GM12878 (cell line): ENCODE measurements at regions not wholly inside any gene's neighbourhood (a gene's known extent, or its start where the extent isn't known, plus 50 kb on each side); places are given as distances from the start of the nearest gene placed in this dataset.

ENCODE experiments used
- BHLHE40 ChIP-seq, 2 experiments: fragments of 450-650 bp in 1 of 2; IDR thresholded peaks; 2 replicates each; pipeline ENCODE4 v1.6.1; 2011 to 2017; ENCODE audit warnings: low read depth in 2 of 2, borderline replicate concordance in 1 of 2, improper control_type of control experiment in 1 of 2, low read length in 1 of 2, mild to moderate bottlenecking in 1 of 2
- CHD2 ChIP-seq: IDR thresholded peaks from 2 replicates; pipeline ENCODE4 v1.6.1; 2011; ENCODE audit warnings: low read depth, low read length, improper control_type of control experiment, borderline replicate concordance
- DPF2 ChIP-seq: fragments of 450-650 bp; IDR thresholded peaks from 2 replicates; pipeline ENCODE4 v1.6.1; 2017; ENCODE audit warnings: mild to moderate bottlenecking
- MYB ChIP-seq: fragments of 150-350 bp; IDR thresholded peaks from 2 replicates; pipeline ENCODE4 v1.6.1; 2014; ENCODE audit warnings: mild to moderate bottlenecking, low read depth, low read length, borderline replicate concordance
- NRF1 ChIP-seq: conservative IDR thresholded peaks from 2 replicates; pipeline ENCODE4 v1.6.1; 2011; ENCODE audit warnings: mild to moderate bottlenecking, low read depth, low read length, improper control_type of control experiment
- POLR2AphosphoS2 ChIP-seq: IDR thresholded peaks from 2 replicates; pipeline ENCODE4 v1.6.1; 2011; ENCODE audit warnings: low read depth, mild to moderate bottlenecking, low read length, improper control_type of control experiment, moderate library complexity
- RFX5 ChIP-seq: IDR thresholded peaks from 2 replicates; pipeline ENCODE4 v1.6.1; 2011; ENCODE audit warnings: low read depth, low read length, improper control_type of control experiment
- ZNF207 ChIP-seq: fragments of 450-650 bp; IDR thresholded peaks from 2 replicates; pipeline ENCODE4 v1.6.1; 2014; ENCODE audit warnings: antibody characterized with exemption, mild to moderate bottlenecking, borderline replicate concordance
- ZSCAN29 ChIP-seq: fragments of 450-650 bp; IDR thresholded peaks from 2 replicates; pipeline ENCODE4 v1.6.1; 2017; ENCODE audit warnings: mild to moderate bottlenecking, moderate library complexity
- TF ChIP-seq, protein P1 (sequence below): IDR thresholded peaks from 2 replicates; pipeline ENCODE4 v1.6.1; 2012; ENCODE audit warnings: mild to moderate bottlenecking, low read depth, low read length
- TF ChIP-seq, protein P2 (sequence below): fragments of 450-650 bp; conservative IDR thresholded peaks from 2 replicates; pipeline ENCODE4 v1.6.1; 2017; ENCODE audit warnings: mild to moderate bottlenecking, moderate library complexity
- TF ChIP-seq, protein P3 (sequence below): fragments of 450-650 bp; IDR thresholded peaks from 2 replicates; pipeline ENCODE4 v1.6.1; 2017; ENCODE audit warnings: mild to moderate bottlenecking, low read depth, inconsistent platforms; ENCODE audit not compliant: poor library complexity, severe bottlenecking
- TF ChIP-seq, protein P4 (sequence below): fragments of 450-650 bp; formaldehyde crosslinking; IDR thresholded peaks from 2 replicates; pipeline ENCODE4 v1.4.0; 2022; ENCODE audit warnings: mild to moderate bottlenecking, moderate library complexity

DNA sequence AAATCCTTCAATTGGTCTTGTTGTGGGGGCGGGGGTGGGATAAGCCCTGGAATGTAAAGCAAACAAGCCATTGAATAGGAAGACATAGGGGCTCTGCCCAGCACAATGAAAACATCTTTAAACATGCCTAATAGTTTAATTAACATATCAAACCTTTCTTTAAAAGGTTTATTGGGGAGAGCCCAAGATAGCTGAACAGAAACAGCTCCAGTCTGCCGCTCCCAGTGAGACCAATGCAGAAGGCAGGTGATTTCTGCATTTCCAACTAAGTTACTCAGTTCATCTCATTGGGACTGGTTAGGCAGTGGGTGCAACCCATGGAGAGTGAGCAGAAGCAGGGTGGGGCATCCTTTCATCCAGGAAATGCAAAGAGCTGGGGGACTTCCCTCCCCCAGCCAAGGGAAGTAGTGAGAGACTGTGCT is 327.2 kb upstream of the CNKSR2 start (continued):
- TF ChIP-seq, protein P1, sequence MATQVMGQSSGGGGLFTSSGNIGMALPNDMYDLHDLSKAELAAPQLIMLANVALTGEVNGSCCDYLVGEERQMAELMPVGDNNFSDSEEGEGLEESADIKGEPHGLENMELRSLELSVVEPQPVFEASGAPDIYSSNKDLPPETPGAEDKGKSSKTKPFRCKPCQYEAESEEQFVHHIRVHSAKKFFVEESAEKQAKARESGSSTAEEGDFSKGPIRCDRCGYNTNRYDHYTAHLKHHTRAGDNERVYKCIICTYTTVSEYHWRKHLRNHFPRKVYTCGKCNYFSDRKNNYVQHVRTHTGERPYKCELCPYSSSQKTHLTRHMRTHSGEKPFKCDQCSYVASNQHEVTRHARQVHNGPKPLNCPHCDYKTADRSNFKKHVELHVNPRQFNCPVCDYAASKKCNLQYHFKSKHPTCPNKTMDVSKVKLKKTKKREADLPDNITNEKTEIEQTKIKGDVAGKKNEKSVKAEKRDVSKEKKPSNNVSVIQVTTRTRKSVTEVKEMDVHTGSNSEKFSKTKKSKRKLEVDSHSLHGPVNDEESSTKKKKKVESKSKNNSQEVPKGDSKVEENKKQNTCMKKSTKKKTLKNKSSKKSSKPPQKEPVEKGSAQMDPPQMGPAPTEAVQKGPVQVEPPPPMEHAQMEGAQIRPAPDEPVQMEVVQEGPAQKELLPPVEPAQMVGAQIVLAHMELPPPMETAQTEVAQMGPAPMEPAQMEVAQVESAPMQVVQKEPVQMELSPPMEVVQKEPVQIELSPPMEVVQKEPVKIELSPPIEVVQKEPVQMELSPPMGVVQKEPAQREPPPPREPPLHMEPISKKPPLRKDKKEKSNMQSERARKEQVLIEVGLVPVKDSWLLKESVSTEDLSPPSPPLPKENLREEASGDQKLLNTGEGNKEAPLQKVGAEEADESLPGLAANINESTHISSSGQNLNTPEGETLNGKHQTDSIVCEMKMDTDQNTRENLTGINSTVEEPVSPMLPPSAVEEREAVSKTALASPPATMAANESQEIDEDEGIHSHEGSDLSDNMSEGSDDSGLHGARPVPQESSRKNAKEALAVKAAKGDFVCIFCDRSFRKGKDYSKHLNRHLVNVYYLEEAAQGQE, result no peak
- TF ChIP-seq RFX5, result no peak
- TF ChIP-seq ZNF207, result no peak
- TF ChIP-seq, protein P2, sequence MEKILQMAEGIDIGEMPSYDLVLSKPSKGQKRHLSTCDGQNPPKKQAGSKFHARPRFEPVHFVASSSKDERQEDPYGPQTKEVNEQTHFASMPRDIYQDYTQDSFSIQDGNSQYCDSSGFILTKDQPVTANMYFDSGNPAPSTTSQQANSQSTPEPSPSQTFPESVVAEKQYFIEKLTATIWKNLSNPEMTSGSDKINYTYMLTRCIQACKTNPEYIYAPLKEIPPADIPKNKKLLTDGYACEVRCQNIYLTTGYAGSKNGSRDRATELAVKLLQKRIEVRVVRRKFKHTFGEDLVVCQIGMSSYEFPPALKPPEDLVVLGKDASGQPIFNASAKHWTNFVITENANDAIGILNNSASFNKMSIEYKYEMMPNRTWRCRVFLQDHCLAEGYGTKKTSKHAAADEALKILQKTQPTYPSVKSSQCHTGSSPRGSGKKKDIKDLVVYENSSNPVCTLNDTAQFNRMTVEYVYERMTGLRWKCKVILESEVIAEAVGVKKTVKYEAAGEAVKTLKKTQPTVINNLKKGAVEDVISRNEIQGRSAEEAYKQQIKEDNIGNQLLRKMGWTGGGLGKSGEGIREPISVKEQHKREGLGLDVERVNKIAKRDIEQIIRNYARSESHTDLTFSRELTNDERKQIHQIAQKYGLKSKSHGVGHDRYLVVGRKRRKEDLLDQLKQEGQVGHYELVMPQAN, result no peak
- TF ChIP-seq DPF2, result no peak
- TF ChIP-seq POLR2AphosphoS2, result no peak
- TF ChIP-seq, protein P3, sequence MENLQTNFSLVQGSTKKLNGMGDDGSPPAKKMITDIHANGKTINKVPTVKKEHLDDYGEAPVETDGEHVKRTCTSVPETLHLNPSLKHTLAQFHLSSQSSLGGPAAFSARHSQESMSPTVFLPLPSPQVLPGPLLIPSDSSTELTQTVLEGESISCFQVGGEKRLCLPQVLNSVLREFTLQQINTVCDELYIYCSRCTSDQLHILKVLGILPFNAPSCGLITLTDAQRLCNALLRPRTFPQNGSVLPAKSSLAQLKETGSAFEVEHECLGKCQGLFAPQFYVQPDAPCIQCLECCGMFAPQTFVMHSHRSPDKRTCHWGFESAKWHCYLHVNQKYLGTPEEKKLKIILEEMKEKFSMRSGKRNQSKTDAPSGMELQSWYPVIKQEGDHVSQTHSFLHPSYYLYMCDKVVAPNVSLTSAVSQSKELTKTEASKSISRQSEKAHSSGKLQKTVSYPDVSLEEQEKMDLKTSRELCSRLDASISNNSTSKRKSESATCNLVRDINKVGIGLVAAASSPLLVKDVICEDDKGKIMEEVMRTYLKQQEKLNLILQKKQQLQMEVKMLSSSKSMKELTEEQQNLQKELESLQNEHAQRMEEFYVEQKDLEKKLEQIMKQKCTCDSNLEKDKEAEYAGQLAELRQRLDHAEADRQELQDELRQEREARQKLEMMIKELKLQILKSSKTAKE, result no peak
- no peak for TF ChIP-seq CHD2
- TF ChIP-seq, protein P4, sequence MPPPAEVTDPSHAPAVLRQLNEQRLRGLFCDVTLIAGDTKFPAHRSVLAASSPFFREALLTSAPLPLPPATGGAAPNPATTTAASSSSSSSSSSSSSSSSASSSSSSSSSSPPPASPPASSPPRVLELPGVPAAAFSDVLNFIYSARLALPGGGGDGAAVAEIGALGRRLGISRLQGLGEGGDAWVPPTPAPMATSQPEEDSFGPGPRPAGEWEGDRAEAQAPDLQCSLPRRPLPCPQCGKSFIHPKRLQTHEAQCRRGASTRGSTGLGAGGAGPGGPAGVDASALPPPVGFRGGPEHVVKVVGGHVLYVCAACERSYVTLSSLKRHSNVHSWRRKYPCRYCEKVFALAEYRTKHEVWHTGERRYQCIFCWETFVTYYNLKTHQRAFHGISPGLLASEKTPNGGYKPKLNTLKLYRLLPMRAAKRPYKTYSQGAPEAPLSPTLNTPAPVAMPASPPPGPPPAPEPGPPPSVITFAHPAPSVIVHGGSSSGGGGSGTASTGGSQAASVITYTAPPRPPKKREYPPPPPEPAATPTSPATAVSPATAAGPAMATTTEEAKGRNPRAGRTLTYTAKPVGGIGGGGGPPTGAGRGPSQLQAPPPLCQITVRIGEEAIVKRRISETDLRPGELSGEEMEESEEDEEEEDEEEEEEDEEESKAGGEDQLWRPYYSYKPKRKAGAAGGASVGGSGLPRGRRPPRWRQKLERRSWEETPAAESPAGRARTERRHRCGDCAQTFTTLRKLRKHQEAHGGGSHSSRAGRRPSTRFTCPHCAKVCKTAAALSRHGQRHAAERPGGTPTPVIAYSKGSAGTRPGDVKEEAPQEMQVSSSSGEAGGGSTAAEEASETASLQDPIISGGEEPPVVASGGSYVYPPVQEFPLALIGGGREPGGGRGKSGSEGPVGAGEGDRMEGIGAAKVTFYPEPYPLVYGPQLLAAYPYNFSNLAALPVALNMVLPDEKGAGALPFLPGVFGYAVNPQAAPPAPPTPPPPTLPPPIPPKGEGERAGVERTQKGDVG (CRISPR knock-in tag), result no peak
- no peak for TF ChIP-seq ZSCAN29
- TF ChIP-seq NRF1, result no peak
- TF ChIP-seq MYB, result no peak
- no peak for TF ChIP-seq BHLHE40 (IDR thresholded peaks at IDR 0.05; ENCODE audit: borderline replicate concordance in 1 of 2, low read depth in 2 of 2, low read length in 1 of 2)
